T47D (cell line): ENCODE measurements at regions not wholly inside any gene's neighbourhood (a gene's known extent, or its start where the extent isn't known, plus 50 kb on each side); places are given as distances from the start of the nearest gene placed in this dataset.

Experiments
- DNase-seq, 2 experiments: peaks; one replicate each; pipeline versions ENCODE4 v3.0.0 to v3.0.0-alpha.2; 2011 to 2012; ENCODE audit warnings: low read depth in 1 of 2, low spot score in 1 of 2
- JUND ChIP-seq: IDR thresholded peaks from 2 replicates; pipeline ENCODE4 v1.6.1; 2012; ENCODE audit warnings: low read depth
- in situ Hi-C: cut with HindIII; loops from 2 replicates; pipeline ENCODE4 v1.10.0; 2016; ENCODE audit warnings: low sequenced_read_pairs, low pct_unique_long_range_greater_than_20kb

DNA sequence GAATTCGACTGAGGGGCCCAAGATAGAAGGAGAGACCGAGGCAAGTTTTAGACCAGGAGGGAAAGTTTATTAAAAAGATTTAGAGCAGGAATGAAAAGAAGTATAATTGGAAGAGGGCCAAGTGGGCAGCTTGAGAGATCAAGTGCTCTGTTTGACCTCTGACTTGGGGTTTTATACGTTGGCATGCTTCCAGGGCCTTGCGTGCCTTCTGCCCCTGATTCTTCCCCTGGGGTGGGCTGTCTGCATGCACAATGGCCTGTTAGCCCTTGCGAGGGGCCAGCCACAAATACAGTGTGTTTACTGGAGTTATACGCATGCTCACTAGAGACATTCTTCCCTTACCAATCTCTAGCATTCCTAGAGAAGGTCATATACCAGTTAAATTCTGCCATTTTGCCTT lies 70.7 kb upstream of the LARS2 start:
- no peak for DNase-seq
- in situ Hi-C loops, result no loop called here
- TF ChIP-seq JUND, result no peak

DNA sequence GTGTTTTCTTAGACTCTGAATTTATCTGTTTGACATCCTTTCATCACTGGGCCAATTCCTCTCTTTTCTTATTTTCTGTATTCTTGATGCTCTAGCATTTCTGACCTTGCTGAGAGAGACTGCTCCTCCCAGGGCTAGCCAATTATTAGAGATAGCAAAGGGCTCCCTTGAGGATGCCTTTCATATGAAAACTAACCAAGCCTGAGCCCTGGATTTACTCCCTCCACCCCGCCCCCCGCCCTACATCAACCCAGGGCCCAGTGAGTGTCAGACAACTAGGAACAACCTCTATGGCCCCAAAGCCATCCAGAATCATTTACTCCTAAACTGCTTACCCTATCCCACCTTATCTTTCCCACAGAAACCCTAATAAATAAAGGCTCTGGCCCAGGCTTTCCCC lies 69.7 kb upstream of the LARS2 start:
- no peak for TF ChIP-seq JUND
- DNase-seq, result no peak
- in situ Hi-C loops, result no loop called here

DNA sequence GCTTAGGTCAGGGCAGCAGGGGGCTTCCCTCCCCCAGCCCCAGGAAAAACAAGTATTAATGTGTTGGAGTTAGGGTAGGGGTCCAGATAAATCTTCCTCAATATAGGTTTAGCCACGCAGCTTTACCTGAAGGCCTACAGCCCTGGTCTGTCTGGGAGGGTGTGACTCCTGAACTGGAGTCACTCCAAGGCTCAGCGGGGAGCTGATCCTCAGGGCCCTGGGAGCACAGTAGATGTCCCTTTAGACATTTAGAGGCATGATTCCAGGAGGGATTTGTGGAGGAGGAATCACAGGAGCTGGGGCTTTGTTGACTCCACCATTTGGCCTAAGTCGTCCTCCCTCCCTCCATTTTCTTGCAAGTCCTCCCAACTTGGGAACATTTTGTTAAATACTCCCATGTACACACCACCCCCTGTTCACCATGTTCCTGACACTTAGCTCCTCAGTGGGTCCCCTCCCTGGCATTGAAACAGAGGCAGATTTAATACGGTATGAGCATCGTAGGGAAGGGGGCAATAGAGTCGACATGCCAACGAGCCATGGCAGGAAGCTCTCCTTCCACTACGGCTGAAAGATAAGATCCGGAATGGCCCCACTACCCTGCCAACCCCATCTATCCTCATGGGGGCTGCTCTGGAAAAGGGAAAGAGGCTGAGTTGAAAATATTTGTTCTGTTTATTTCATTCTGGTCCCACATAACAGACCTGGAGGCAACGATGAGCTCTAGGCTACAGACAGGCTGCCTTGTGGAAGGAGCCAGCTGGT lies 69.0 kb upstream of the LARS2 start:
- in situ Hi-C loops, result no loop called here
- TF ChIP-seq JUND, result no peak

DNA sequence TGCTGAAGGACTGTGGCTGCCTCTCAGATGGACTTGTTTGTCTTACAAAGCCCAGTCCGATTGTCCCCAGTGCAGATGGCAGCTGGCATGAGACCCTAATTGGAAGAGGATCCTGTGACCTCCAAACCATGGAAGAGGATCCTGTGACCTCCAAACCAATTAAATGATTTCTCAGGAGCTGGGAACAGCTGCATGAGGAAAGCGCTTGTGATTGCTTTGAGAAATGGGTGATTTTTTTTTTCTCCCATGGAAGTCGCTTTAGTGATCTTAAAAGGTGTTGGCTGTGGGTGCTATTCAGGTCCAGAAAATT lies 68.4 kb upstream of the LARS2 start:
- no peak for TF ChIP-seq JUND
- in situ Hi-C loops, result no loop called here
- DNase-seq, result no peak

More for the DNA sequence above, 69.0 kb upstream of the LARS2 start:
- no peak for DNase-seq

DNA sequence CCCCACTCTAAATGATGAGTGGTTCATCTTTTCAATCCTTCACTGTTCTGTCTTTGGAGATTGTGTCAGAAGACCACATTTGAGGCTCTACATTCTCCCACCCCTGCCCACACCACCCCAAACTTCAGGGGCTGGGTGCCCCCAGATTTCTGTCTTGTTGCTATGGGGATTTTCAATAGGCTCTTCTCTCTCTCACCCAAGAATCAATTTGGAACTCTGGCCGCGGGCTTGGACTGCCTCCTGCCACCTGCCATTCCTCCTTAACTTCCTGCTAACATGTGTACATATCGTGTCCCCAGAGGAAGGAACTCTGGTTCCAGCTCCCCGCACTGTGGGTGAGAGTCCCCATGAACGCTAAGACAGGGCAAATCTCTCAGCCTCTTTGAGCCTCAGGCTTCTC lies 67.4 kb upstream of the LARS2 start:
- TF ChIP-seq JUND, result no peak
- in situ Hi-C loops, result no loop called here
- DNase-seq, result no peak

DNA sequence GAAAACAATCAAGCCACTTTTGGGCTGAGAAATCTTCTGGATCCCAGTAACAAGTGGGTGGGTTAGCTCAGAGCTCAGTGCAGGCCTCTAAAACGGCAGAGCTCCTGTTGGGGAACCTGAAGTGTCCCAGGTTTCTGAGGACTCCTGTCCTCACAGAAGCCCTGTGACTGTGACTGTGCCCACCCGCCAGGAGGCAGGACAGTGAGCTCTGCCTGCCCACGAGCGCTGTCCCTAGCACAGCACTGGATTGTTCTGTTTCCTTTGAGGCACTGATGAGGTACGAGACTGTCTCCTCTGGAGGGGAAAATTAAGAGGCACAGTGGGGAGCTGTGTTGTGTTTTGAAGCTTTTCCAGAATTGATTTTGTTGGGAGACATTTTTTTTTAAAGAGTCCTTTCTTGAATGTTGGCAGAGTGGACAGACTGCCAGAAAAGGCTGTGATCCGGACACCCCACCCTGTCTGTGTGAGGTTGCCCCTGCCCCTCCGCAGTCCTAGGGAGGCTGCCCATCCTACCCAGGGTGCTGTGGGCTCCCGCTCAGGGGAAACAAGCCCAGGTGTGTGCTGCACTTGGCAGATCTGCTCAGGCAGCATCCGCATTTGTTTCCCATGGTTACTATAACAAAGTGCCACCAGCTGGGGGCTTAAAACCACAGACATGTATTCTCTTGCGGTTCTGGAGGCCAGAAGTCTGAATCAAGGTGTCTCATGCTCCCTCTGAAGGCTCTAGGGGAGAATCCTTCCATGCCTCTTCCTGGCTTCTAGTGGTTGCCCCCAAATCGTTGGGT lies 66.6 kb upstream of the LARS2 start:
- no peak for DNase-seq
- TF ChIP-seq JUND, result no peak
- in situ Hi-C loops, result no loop called here

DNA sequence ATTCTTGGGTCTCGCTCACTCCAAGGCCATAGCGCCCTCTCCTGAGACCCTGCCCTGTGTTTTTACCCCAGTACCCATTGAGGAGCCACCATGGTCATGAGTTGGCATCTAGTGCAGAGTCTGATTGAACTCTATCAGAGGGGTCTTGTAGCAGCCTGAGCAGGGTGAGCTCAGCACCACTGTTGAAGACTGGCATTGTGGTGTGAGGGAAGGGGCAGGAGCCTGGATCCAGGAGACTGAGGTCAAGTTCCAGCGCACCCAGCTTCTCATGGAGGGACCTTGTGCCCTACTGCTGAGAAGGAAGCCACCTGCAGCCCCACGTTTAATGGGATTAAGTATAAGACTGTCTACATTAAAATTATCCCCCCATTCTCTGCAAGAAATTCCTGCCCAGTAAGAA lies 65.8 kb upstream of the LARS2 start:
- DNase-seq, result no peak
- in situ Hi-C loops, result no loop called here
- TF ChIP-seq JUND, result no peak

DNA sequence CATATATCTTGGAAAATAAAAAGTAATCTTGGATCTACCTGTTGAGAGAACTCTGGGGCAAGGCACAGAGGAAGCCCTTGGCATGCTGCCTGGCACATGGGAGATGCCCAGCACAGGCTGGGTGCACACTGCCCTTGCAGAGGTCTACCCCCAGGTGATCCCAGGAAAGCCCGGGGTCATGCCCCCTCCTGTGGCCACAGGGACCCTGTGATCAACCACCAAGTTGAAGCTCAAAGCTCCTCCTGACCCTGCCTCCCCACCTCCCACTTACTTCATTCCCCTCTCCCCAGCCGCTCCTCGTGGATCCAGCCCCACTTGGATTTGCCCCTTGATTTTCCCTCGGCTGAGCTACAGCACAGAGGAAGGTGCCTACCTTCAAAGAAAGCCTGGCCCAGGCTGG lies 62.7 kb upstream of the LARS2 start:
- in situ Hi-C loops, result no loop called here
- TF ChIP-seq JUND, result no peak
- DNase-seq, result no peak

DNA sequence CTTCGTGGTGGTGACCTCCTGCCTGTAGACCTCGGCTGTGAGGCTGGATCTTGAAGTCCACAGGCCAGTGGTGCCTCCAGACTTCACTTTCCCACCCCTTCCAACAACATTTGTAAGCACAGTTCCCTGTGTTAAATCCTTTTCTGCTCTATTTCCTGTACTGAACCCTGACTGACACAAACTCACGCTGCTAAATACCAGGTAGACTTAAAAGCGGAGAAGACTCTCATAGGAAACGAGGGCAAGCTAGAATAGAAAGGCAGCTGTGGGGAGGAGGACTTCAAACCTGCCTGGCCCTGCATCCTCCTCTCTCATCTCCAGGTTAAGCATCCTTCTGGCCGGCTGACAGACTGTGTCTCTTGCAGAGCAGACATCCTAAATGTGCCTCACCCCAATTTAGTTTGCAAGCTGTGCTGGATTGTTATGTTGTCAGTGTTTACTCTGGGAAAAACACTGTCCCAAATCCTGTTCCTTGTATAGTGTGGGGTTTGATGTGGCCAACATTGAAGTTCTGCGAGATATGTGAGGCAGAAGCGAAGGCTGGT lies 58.5 kb upstream of the LARS2 start:
- DNase-seq, result no peak
- in situ Hi-C loops, result no loop called here
- TF ChIP-seq JUND, result no peak

DNA sequence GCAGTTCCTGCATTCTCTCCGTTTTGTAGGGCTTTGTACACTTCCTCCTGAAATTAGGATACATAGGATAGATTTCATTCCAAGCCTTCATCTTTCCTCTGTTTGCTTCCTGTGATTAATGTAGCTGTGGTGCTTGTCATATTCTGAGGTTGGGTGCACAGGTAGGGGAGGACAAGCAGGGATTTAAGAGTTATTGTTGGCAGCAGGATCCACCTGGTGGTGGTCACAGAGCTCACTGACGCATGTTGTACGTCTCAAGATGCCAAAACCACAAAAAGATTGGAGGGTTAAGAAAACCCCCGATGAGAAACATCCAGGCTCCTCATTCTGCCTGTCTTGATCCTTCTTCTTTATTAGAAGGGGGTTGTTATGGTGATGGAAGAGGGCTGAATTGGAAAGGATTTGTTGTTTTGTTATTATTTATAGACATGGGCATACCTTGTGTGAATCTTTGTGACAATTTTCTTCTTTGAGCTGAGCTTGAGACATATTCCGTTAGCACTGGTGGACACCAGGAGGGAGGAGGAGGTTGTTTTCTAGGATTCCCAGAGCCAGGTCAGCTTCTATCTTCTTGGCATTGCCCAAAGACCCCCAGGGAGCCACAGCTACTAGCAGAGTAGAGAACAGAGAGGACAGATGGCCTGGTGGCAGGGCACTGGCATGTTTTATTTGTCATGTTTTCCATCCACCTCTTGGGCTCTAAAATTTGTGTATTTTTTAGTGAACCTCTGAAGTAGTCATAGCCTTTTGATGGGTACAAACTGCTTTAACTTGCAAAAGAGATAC lies 57.7 kb upstream of the LARS2 start:
- no peak for DNase-seq
- TF ChIP-seq JUND, result no peak
- in situ Hi-C loops, result no loop called here

DNA sequence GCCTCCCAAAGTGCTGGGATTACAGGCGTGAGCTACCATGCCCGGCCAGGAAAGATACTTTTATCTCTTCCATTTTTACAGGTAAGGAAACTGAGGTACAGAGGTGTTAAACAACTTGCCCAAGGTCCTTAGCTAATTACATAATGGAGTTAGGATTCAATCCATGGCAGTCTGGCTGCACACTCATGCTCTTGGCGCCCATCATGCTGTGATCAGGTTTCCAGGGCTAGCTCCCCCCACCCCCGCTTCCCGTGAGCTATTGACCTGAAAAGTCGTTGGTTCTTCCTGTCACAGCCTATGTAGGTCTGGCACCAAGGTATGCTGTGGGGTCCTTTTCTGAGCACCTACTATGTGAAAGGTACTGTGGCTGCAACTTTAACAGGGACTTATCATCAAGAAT lies 55.9 kb upstream of the LARS2 start:
- TF ChIP-seq JUND, result no peak
- in situ Hi-C loops, result no loop called here
- DNase-seq, result no peak

DNA sequence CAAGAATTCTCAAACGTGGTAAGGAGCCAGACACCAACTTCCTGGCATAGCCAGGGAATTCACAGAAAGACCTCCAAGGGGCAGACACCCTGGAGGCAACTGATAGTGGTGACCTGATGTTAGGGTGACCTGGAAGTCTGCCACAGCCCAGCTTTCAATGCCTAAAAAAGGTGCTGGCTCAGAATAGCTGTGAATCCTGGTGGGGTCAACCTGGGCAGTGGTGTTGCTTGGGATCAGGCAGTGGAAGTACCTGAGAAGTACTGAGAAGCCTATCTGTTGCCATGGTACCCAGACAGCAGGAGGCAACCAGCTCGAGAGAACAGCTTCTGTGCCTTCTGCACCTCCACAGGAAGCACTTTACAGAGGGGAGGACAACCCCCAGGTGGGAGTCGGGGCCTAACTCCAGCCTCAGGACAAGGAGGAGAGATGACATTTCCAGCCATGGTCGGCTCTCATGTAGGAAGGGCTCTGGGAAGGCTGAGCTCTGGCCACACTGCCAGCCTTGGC lies 55.4 kb upstream of the LARS2 start:
- DNase-seq, result no peak
- in situ Hi-C loops, result no loop called here
- no peak for TF ChIP-seq JUND
